HCT116 (cell line): ENCODE measurements at regions not wholly inside any gene's neighbourhood (a gene's known extent, or its start where the extent isn't known, plus 50 kb on each side); places are given as distances from the start of the nearest gene placed in this dataset.

Source experiments
- ATF3 ChIP-seq: IDR thresholded peaks from 2 replicates; pipeline ENCODE4 v1.6.1; 2012
- CTCF ChIP-seq, 3 experiments: fragments of 200-600 bp in 1 of 3; sonication (generic) in 1 of 3; IDR thresholded peaks in 2 of 3; conservative IDR thresholded peaks in 1 of 3; 2 replicates each; pipeline ENCODE4 v1.5.1; 2012 to 2017; ENCODE audit warnings: low read depth in 2 of 3, low read length in 2 of 3, antibody characterized with exemption in 1 of 3, borderline replicate concordance in 1 of 3, control low read depth in 1 of 3, mild to moderate bottlenecking in 1 of 3, mixed read lengths in 1 of 3, mixed run types in 1 of 3, moderate library complexity in 1 of 3; ENCODE audit not compliant: insufficient read depth in 1 of 3
- EZH2 ChIP-seq: fragments of 200-600 bp; sonication (generic); IDR thresholded peaks from 2 replicates; pipeline ENCODE4 v1.6.1; 2017; ENCODE audit warnings: antibody characterized with exemption, mixed run types
- JUND ChIP-seq: IDR thresholded peaks from 2 replicates; pipeline ENCODE4 v1.6.1; 2012
- RAD21 ChIP-seq: IDR thresholded peaks from 2 replicates; pipeline ENCODE4 v1.6.1; 2012; ENCODE audit warnings: low read depth, mild to moderate bottlenecking
- SIN3A ChIP-seq: IDR thresholded peaks from 2 replicates; pipeline ENCODE4 v1.6.1; 2012; ENCODE audit warnings: low read depth
- SRF ChIP-seq: IDR thresholded peaks from 2 replicates; pipeline ENCODE4 v1.6.1; 2012; ENCODE audit warnings: low read depth

- no peak for TF ChIP-seq JUND
- TF ChIP-seq SIN3A, result no peak
- no peak for TF ChIP-seq ATF3
- TF ChIP-seq CTCF (IDR thresholded peaks at IDR 0.05 in 2 of 3, conservative IDR thresholded peaks at IDR 0.05 in 1 of 3; ENCODE audit: borderline replicate concordance in 1 of 3, insufficient read depth in 1 of 3, low read depth in 2 of 3, low read length in 2 of 3), result no peak
- TF ChIP-seq RAD21, result no peak
- no peak for TF ChIP-seq EZH2
- no peak for TF ChIP-seq SRF
Observed at GRCh38 chr2:103169861-103170260, 408.0 kb downstream of the TMEM182 start.
